OCI-LY1 (cell line): ENCODE measurements at regions not wholly inside any gene's neighbourhood (a gene's known extent, or its start where the extent isn't known, plus 50 kb on each side); places are given as distances from the start of the nearest gene placed in this dataset.

Experiments
- H2AFZ ChIP-seq: fragments of 200-600 bp; sonication (generic), shearing (Covaris generic); 2 replicates; pipeline ENCODE4 v1.6.0; 2014; ENCODE audit warnings: antibody characterized with exemption, mild to moderate bottlenecking, low read length
- H3F3A ChIP-seq: fragments of 200-600 bp; sonication (generic), shearing (Covaris generic); 2 replicates; pipeline ENCODE4 v1.6.0; 2014; ENCODE audit warnings: mild to moderate bottlenecking, antibody characterized with exemption, low read length, moderate library complexity; ENCODE audit not compliant: insufficient read depth
- H3K27ac ChIP-seq: fragments of 200-600 bp; sonication (generic); 2 replicates; pipeline ENCODE4 v1.5.1; 2014; ENCODE audit warnings: low read length, mixed run types, mild to moderate bottlenecking, low read depth; ENCODE audit not compliant: poor library complexity, severe bottlenecking
- H3K27me3 ChIP-seq: fragments of 200-600 bp; sonication (generic); 2 replicates; pipeline ENCODE4 v1.6.0; 2014; ENCODE audit warnings: antibody characterized with exemption, mild to moderate bottlenecking, low read length, moderate library complexity; ENCODE audit not compliant: insufficient read depth
- H3K36me3 ChIP-seq: fragments of 200-600 bp; sonication (generic); 2 replicates; pipeline ENCODE4 v1.6.1; 2014; ENCODE audit warnings: mild to moderate bottlenecking, antibody characterized with exemption, low read length, moderate library complexity, mixed read lengths; ENCODE audit not compliant: insufficient read depth
- H3K4me1 ChIP-seq: fragments of 200-600 bp; sonication (generic); 2 replicates; pipeline ENCODE4 v1.5.1; 2014; ENCODE audit warnings: mild to moderate bottlenecking, low read length, moderate library complexity; ENCODE audit not compliant: insufficient read depth, severe bottlenecking
- H3K4me2 ChIP-seq: fragments of 200-600 bp; sonication (generic), shearing (Covaris generic); 2 replicates; pipeline ENCODE4 v1.6.1; 2014; ENCODE audit warnings: low read length
- H3K4me3 ChIP-seq: fragments of 200-600 bp; sonication (generic); 2 replicates; pipeline ENCODE4 v1.5.1; 2014; ENCODE audit warnings: low read length, low read depth, mild to moderate bottlenecking, mixed read lengths; ENCODE audit not compliant: poor library complexity, severe bottlenecking
- H3K79me2 ChIP-seq: fragments of 200-600 bp; shearing (Covaris generic); 2 replicates; pipeline ENCODE4 v1.6.1; 2016; ENCODE audit warnings: mixed run types, low read length, mixed read lengths; ENCODE audit not compliant: insufficient read depth
- H3K9ac ChIP-seq: fragments of 200-600 bp; sonication (generic), shearing (Covaris generic); 2 replicates; pipeline ENCODE4 v1.6.1; 2014; ENCODE audit warnings: mild to moderate bottlenecking, low read length, mixed read lengths
- H3K9me2 ChIP-seq: fragments of 200-600 bp; sonication (generic), shearing (Covaris generic); 2 replicates; pipeline ENCODE4 v1.6.1; 2014; ENCODE audit warnings: low read depth, mild to moderate bottlenecking, low read length, mixed read lengths
- H3K9me3 ChIP-seq: fragments of 200-600 bp; shearing (Covaris generic); 2 replicates; pipeline ENCODE4 v1.6.1; 2014; ENCODE audit warnings: low read length, mixed read lengths
- H4K20me1 ChIP-seq: fragments of 200-600 bp; sonication (generic), shearing (Covaris generic); 2 replicates; pipeline ENCODE4 v1.6.0; 2016; ENCODE audit warnings: mild to moderate bottlenecking, low read length; ENCODE audit not compliant: insufficient read depth
- EZH2 ChIP-seq: fragments of 200-600 bp; sonication (generic), shearing (Covaris generic); IDR thresholded peaks from 2 replicates; pipeline ENCODE4 v1.8.0; 2017; ENCODE audit warnings: borderline replicate concordance, mixed run types, mild to moderate bottlenecking, antibody characterized with exemption, low read length, moderate library complexity, mixed read lengths
- TF ChIP-seq, protein P1 (sequence below): fragments of 200-600 bp; sonication (generic), shearing (Covaris generic); IDR thresholded peaks from 2 replicates; pipeline ENCODE4 v1.5.1; 2017; ENCODE audit warnings: mild to moderate bottlenecking, antibody characterized with exemption, low read length, moderate library complexity, mixed read lengths

- Histone ChIP-seq H4K20me1 (no peaks in the 10 kb centered on the region), H3K27me3 (no peaks in the 10 kb centered on the region), H3F3A (no peaks in the 10 kb centered on the region), H3K9me2 (no peaks in the 10 kb centered on the region), H3K9me3 (no peaks in the 10 kb centered on the region), H3K4me3 (no peak overlapping the region), H3K4me2 (no peak overlapping the region), H3K79me2 (no peaks in the 10 kb centered on the region), H3K36me3 (no peaks in the 10 kb centered on the region), H2AFZ (no peak overlapping the region), H3K9ac (no peak overlapping the region), H3K4me1 (no peaks in the 10 kb centered on the region), H3K27ac (no peak overlapping the region)
- no peak for TF ChIP-seq EZH2
These were observed 108.3 kb upstream of the TYRP1 start for GRCh38 chr9:12584656-12585522.

DNA sequence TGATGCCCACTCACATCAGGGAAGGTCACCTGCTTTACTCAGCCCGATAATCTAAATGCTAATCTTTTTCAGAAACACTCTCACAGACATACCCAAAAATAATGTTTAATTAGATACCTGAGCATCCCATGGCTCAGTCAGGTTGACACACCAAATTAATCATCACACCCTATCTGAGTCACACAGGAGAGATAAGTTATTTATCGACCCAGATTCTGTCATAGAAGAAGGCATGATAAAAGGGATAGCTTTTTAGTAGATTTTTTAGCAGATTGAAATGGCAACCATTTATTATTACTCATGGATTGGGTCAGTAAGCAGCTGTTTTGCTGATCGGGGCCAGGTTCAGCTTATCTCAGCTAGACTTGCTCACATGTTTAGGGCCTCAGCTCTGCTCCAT is 97.8 kb upstream of the TYRP1 start:
- no peaks in the 10 kb centered on the region for H3K27me3 ChIP-seq
- H3K9me2 ChIP-seq, result no peaks in the 10 kb centered on the region
- H3K4me2 ChIP-seq, result no peak overlapping the region
- H3F3A ChIP-seq, result no peaks in the 10 kb centered on the region
- no peaks in the 10 kb centered on the region for H3K79me2 ChIP-seq
- H3K9ac ChIP-seq, result no peak overlapping the region
- H3K4me1 ChIP-seq, result no peaks in the 10 kb centered on the region
- no peak overlapping the region for H3K4me3 ChIP-seq
- H3K9me3 ChIP-seq, result no peaks in the 10 kb centered on the region
- no peak overlapping the region for H2AFZ ChIP-seq
- H3K27ac ChIP-seq, result no peak overlapping the region
- no peak for TF ChIP-seq EZH2
- TF ChIP-seq, protein P1, sequence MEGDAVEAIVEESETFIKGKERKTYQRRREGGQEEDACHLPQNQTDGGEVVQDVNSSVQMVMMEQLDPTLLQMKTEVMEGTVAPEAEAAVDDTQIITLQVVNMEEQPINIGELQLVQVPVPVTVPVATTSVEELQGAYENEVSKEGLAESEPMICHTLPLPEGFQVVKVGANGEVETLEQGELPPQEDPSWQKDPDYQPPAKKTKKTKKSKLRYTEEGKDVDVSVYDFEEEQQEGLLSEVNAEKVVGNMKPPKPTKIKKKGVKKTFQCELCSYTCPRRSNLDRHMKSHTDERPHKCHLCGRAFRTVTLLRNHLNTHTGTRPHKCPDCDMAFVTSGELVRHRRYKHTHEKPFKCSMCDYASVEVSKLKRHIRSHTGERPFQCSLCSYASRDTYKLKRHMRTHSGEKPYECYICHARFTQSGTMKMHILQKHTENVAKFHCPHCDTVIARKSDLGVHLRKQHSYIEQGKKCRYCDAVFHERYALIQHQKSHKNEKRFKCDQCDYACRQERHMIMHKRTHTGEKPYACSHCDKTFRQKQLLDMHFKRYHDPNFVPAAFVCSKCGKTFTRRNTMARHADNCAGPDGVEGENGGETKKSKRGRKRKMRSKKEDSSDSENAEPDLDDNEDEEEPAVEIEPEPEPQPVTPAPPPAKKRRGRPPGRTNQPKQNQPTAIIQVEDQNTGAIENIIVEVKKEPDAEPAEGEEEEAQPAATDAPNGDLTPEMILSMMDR, result no peak
- no peaks in the 10 kb centered on the region for H4K20me1 ChIP-seq
- no peaks in the 10 kb centered on the region for H3K36me3 ChIP-seq

DNA sequence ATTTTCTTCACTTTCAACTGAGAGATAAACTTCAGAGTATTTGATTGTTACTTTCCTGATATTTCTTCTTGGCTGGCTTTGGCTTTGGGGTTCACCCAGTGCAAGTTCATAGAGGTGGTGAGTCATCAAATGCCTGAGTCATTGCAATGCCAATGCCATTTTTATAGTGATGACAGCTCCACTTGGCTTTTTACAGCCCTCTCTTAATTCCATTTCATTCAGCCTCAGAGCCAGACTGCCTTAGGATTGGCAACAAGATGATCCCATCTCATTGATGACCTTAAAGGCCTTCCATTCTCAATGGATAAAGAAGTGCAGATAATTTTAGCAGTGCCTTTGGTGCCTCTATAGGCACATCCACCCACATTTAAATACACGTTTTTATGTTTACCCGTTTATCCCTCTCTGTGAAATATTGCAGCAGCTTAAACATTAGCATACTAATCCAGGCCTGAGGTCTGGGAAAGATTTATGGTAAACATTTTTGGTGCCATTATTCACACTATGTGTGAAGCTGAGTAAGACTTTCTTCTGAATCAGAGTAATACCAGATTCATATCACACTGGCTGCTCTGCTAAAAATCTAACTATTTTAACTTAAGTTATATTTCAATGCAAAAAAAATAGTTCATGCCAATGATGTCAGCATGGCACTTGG is 88.9 kb upstream of the TYRP1 start:
- Histone ChIP-seq H3K4me2 (no peak overlapping the region), H3K4me1 (no peaks in the 10 kb centered on the region), H3K9me3 (no peaks in the 10 kb centered on the region), H3K79me2 (no peaks in the 10 kb centered on the region), H4K20me1 (no peaks in the 10 kb centered on the region), H3K36me3 (no peaks in the 10 kb centered on the region), H3K4me3 (no peak overlapping the region), H2AFZ (no peak overlapping the region), H3F3A (no peaks in the 10 kb centered on the region), H3K9ac (no peak overlapping the region), H3K27me3 (no peaks in the 10 kb centered on the region), H3K9me2 (no peaks in the 10 kb centered on the region), H3K27ac (no peak overlapping the region)
- TF ChIP-seq EZH2, result no peak
- TF ChIP-seq, protein P1, result no peak
